HG03025 (cell line): ENCODE measurements at regions not wholly inside any gene's neighbourhood (a gene's known extent, or its start where the extent isn't known, plus 50 kb on each side); places are given as distances from the start of the nearest gene placed in this dataset.

ENCODE experiments used
- ATAC-seq: cut with Tn5 transposase; IDR thresholded peaks from one replicate; pipeline ENCODE4 v1.9.1; 2021; ENCODE audit warnings: mild to moderate bottlenecking, moderate library complexity; ENCODE audit not compliant: unreplicated experiment, low FRiP score

DNA sequence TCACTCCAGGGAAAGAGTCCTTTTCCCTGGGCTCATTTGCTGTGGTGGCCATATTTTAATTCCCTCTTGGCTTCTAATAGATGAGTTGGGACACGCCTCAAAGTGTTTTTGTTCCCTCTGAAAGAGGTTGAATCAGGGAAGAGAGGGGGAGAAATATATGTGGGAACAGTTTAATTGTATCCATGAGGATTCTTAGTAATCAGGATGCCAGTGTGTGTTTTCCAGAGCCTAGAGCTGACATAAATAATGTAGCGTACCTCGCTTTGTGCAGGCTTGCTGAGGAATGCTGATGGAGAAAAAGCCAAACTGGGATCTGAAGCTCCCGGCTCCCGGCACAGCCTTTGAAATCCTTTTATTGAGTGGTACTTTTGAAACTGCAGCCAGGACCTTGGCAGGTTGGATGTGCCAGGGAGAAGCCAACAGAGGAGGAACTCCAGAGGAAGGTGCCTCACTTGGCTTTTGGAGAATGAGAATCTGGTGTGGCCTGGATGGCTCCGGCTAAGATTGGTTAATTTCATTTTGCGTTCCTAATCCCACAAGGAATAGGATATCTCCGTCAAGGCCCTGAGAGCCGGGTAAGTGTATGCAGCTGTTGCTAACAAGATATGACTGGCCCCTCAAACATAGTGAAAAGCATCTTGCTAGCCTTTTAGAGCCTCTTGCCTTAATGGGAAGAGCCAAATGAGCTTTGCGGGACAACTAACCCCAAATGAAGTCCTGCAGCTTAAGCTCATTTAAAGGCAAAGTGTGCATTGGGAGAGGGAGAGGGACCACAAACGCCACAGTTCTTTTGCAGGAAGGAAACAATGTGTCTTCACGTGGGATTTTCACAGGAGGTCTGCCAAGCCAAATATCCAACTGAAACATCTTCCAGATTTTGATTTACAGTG is 471.1 kb upstream of the WWC1 start:
- ATAC-seq: no peak

DNA sequence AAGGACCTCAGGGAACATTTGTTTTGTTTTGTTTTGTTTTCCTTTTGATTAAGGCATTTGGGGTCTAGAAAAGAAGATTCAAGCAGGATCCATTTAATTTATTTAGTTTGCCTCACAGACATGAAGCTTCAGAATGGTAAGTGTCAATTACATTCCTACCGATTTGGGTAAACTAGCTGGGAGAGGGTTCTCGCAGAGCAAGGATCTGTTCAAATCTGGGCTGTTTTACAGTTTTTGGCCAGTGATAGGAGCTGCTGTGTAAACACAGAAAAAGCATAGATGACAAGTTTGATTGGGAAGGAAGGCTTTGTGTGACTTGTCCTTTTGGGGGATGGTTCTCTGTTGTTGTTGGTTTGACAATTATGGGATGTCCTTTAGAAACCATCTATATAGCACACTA is 470.3 kb upstream of the WWC1 start:
- ATAC-seq: no peak

DNA sequence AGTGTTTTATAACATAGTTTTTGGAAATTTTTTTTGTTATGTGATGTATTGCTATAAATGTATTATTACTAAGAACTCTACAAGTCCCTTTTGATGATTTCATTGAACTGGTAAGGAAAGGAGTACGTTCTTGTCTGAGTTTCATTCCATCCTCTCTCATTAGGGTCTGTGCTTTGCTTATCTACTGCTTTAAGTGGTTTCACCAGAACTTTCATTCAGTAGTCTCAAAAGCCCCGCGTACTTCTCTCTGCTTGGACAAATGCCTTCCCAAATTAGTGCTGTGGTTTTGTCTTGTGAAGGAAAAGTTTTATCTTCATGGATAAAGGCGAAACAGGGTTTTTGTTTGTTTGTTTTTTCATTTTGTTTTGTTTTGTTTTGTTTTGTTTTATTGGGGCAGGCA is 469.8 kb upstream of the WWC1 start:
- no peak for ATAC-seq

DNA sequence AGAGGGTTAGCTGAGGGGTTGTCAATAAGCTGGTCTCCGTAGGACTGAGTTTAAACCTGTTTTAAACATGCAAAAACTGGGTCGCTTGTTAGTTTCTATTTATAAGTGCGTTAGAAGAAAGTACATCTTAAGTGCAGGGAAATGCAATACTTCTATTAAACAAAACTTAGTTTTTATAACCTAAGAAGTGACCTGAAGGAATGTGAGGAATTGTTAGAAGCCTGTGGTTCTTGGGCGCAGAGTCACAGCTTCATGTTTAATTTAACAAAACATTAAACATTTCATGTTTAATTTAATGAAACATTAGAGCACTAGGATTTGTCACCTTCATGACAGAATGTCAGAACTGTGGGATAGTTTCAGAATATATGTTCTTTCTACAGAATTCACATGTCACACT is 469.2 kb upstream of the WWC1 start:
- no peak for ATAC-seq

DNA sequence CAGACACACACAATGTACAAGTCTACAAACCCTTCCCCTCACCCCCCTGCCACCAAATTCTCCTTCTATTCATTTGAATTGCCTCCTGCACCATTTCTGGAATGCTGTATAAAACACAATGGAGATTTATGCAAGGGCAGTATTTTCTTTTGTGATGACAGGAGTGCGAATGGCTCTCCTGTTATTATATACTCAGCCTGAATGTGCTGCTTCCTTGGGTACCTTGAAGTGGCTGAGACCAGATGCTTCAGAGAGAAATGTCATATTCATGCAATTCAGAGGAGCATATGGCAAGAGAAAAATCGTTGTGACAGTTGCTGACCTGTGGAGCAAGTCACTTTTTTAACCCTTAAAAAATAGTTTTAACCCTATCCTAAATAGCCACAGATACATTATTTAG is 468.0 kb upstream of the WWC1 start:
- no peak for ATAC-seq

DNA sequence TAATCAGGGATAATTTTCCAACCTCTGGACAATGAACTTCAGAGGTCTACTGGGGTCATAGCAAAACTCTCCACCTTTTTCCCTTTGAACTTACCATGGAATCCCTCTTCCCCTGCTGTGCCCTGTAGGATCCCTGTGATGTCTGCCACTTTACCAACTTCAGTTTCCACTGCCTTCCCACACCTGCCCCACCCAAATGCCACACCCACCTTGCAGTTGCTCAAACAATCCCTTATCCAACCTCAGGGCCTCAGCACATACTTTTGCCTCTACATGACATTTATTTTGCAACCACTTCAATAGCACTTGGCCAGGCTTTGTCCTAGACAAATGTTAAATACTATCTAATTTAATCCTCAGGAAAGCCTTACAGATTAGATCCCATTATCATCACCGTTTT is 463.7 kb upstream of the WWC1 start:
- no peak for ATAC-seq

DNA sequence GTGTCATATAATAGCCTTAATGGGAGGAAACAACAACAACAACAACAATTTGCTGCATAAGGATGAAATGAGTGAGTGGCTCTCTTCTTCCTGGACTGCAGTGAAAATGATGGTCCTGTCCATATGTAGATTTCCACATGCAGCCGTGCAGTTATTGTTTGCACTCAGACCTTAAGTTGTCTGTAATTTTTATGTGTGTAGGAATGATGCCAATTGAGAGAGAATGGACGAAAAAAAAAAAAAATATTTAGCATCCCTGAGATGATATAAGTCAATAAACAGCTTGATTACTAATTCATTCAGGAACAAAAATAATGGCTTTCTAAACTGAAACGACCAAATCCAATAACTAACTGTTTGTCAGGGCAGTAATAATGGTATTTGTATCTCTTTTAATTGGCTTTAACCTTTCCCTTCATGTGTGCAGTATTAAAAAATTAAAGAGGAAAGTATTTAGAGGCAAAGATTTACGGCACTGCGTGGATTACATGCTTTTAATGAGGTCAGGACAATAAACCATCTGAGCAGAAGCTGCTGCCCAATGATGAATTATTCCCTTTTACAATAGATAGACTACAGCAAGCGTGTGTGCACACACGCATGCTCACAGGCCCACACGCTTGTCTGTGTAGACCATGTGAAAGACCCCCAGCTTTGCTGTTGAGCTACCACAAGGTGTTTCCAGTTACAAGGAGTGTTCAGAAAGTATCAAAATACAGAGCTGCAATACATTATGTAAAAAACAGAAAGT is 459.5 kb upstream of the WWC1 start:
- no peak for ATAC-seq

DNA sequence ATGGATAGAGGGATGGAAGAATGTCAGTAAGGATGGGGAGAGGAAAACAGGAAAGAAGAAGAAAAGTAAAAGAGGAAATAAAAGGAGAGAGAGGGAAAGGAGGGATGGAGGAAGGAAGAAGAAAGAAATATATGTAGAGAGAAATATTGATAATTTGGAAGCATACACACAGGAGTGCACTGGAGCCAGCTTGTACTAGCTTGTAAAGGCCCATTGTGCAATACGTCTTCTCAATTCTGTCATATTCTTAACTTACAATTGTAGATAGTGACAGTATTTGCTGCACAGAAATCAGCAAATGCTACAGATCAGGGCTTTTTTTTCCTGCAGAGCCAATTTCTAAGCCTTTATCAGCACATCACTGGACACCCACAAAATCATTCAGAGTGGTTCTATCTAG is 458.8 kb upstream of the WWC1 start:
- ATAC-seq: no peak

DNA sequence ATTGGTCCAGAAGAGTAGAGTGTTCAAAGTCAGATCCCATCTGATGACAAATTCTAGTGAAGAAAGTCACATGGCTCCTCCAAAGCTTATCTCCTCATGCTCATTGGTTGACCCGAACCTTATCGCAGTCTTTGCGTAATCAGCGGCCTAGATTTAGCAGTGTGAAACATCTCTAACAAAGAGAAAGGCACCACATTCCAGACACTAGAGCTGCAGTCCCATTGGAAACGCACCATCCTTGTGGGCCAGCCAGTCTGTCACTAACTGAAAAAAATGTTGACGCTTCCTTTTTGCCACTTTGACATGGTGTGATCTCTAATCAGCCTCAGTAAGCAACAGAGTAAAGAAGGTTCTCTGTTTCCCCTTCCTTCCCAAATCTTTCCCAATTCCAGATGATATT is 458.0 kb upstream of the WWC1 start:
- no peak for ATAC-seq

DNA sequence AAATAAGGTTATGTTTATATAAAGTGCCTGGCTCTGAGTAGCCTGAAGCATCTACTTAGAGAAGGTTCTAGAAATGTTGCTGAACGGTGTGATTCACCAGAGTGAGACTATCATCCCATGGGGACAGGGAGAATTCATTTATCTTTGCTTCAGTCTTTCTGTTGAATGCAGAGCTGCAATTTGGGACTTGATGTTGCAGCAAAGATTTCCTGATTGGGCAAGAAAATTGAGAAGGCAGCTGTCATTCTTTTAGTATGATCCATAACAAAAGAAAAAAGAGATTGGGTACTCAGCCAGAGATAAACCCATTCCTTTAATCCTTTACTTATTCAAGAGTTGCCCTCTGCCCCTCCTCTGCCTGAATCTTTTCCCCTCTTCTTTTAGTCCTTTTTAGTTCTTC is 456.3 kb upstream of the WWC1 start:
- no peak for ATAC-seq

DNA sequence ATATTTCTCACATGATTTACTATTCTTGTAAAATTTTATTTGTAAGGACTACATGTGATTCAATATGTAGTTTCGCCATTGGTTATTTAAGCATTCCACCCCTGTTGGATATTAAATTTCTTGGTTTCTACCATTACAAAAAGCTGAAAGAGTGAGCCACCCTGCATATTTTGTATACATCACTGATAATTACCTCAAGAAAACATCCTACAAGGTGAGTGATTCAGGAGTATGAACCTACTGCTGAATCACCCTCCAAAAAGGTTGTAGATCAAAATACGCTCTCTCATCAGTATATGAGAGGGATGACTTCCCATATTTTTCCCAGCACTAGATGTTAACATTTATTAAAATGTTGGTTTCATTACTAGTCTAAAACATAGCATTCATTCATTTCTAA is 454.3 kb upstream of the WWC1 start:
- ATAC-seq: no peak

DNA sequence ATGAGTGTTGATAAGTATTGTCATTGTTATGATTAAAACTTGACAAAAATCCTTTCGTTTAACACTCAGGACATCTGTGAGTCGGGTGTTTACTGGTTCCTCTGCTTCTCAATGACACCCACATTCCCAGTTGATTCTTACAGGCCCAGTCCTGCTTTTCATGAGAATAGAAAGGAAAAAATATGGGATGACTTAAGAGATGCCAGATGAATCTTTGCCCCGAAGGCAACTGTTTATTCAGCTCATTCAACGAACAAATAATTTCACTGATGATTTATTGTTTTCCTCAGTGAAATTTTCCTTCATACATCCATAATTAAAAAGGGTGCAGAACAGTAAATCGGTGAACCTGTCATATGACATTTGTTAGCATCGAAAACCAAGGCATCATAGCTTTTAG is 452.4 kb upstream of the WWC1 start:
- ATAC-seq: no peak

DNA sequence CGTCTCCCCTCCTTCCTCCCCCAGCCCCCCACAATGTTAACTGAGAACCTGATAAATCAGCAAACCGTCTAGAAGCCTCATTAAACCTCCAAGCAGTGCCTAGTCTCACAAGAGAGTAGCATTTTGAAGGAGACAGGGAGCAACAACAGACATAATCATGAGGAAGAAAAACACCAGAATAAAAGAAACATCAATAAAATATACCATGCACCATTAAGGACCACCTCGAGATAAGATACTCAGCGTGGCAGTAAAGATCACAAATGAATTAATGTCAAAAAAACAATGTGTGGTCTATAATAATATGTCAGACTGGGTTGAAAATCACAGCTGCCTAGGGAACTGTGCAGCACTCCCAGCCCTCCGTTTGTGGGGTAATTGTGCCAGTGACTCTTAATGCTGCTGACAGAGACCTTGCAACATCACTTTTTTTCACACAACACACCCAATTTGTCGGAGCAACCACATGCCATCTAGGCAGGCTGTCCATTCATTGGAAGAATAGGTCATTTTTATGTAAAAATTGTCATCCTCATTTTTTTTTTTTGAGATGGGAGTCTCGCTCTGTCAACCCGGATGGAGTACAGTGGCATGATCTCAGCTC is 450.8 kb upstream of the WWC1 start:
- no peak for ATAC-seq

DNA sequence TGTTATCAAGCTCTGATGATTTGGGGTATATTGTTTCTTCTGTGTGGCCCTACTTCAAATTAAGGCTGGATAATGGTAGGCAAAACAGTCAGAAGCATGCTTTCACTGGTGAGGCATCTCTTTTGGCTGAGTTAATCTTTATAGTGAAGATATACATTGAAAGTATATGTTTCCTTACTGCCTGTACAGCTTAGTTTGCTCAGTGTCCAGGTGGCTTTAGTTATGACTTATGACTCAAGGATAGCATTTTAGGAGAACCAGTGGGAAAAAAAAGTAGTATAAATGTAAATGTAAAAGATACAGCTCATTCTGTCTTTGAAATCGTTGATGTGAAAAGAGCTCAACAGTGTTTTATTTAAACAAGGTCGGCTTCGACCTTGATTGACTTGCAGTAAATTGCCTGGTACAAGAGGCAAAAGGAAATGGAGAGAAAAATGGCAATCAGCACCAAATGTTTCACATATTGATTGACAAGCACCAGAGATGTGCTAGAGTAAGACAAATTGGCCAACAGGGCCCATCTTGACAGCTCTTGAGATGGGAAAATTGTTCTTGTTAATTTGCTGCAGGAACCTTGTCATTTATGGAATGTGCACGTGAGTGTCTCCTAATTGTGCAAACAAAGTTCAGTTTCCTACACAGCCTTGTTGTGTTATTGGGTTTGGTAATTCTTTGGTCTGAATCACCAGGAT is 447.4 kb upstream of the WWC1 start:
- ATAC-seq: no peak

DNA sequence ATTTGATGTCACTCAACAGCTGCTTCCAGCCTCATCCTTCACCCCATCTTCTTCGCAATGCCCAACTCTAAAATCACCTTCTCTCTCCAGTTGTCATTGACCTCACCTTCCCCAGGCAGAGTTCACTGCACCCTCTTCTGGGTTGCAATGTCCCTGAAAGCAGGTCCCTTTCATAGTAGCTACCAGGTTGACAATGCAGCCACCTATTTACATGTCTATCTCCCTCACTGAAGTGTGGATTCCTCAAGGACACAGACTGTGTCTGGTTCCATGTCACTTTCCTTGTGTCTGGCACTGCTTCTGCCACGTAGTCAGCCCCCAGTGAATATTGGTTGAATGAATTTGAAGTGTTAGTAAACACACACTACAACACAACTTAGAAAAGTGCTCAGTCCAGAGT is 445.5 kb upstream of the WWC1 start:
- no peak for ATAC-seq

DNA sequence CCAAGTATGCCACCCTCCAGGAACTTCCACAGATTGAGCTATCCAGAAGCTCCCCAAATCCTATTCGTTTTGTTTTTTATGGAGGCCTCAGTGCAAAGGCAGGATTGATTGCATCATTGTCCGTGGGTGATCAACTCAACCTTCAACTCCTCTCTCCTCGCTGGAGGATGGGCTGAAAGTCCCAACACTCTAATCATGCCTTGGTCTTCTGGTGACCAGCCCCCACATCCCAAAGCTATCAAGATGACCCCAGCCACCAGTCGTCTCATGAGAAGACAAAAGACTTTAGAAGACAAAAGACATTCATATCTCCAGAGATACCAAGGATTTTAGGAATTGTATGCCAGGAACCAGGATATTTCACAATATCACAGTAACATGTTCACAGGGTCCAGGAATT is 441.6 kb upstream of the WWC1 start:
- ATAC-seq: no peak

DNA sequence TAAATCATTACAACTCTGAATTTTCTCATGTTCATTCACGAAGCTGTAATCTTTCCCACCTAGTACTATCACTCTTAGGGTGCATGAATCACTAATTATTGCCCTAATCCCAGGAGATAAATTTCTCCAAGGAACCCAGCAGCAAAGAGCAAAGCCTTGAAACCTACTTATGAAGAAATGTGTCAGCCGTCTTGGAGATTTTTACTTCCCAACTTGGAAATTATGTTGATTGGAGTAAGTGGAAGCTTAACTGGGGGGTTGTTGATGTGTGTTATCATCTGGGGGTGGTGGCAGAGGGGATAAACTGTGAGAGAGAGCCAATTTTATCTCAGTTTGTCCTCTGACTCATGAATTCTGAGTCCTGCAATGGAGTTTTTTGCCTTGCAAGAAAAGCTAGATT is 440.5 kb upstream of the WWC1 start:
- no peak for ATAC-seq

DNA sequence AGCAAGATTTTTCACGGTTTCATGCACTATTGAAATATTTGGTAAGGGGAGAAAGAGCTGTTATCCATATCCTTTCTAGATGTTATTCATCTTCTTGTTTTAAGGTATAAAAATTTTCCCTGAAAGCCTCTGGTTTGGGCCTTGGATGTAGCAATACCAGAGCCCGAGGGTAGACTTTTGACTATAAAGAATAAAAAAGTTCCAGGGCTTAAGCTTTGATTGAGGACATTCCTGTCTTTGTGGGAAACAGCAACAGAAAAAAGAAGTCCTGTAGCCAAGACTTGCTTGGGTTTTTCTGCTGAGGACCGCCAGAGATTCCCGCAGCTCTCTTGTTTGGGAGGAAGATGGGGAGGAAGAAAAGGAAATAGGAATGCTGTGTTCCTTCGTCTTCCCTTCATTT is 440.0 kb upstream of the WWC1 start:
- no peak for ATAC-seq

DNA sequence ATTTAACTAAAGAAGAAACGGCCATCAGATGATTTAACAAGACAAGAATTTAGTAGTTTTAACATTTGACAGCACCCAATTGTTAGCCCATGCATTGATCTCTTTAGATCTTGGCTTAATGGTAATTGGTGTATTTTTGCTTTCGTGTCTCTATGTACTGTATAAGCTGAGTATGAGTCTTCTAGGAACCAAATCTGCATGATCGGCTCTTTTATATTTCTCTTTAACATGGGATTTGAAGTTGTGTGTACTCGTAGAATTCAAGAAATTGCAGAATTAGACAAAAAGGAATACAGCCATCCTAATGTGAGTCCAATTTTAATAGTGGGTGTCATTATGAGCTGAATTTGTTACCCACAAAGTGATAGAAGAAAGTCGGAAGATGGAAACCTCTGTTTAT is 438.9 kb upstream of the WWC1 start:
- no peak for ATAC-seq

DNA sequence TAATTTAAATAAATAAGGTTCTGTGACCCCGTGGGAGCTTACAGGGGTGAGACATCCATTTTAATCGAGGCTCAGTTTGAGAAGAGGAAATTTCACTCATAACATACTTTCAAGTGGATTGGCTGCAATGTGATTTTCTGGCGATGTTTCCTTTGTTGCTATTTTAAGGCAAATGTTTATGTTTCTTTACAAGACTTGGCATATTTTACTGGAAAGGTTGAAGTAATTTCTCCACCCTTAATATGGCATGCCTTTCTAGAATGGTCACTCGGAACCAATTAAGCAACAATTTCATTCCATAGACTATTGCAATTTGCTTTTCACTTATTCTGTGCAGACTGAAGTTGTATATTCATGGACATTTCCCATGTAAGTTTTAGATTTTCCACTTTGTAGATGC is 438.0 kb upstream of the WWC1 start:
- no peak for ATAC-seq

DNA sequence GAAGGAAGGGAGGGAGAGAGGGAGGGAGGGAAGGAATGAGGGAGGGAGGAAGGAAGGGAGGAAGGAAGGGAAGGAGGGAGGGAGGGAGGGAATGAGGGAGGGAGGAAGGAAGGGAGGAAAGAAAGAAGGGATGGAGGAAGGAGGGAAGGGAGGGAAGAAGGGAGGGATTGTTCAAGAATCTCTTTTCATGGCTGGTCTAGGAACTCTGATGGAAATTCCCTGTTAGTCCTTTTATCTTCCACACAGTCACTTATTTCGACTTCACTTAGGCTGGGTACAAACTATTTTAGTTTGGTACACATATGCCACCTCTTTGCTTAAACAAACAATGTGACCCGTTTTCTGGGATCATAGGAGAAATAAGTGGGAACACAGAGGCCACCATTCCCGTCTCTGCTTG is 435.6 kb upstream of the WWC1 start:
- ATAC-seq: no peak
